GM12878 (cell line): ENCODE measurements at regions not wholly inside any gene's neighbourhood (a gene's known extent, or its start where the extent isn't known, plus 50 kb on each side); places are given as distances from the start of the nearest gene placed in this dataset.

Source experiments
- EGR1 ChIP-seq, 2 experiments: IDR thresholded peaks; 1 replicate in 1 of 2; 2 replicates in 1 of 2; pipeline ENCODE4 v1.6.1; 2011 to 2012; ENCODE audit warnings: low read depth in 2 of 2, low read length in 2 of 2, borderline replicate concordance in 1 of 2, mild to moderate bottlenecking in 1 of 2, moderate library complexity in 1 of 2
- HDGF ChIP-seq: fragments of 450-650 bp; IDR thresholded peaks from 2 replicates; pipeline ENCODE4 v1.6.1; 2016; ENCODE audit warnings: antibody characterized with exemption
- MYB ChIP-seq: fragments of 150-350 bp; IDR thresholded peaks from 2 replicates; pipeline ENCODE4 v1.6.1; 2014; ENCODE audit warnings: mild to moderate bottlenecking, low read depth, low read length, borderline replicate concordance
- PML ChIP-seq: IDR thresholded peaks from 2 replicates; pipeline ENCODE4 v1.6.1; 2012; ENCODE audit warnings: low read length, inconsistent platforms
- SMARCA5 ChIP-seq: fragments of 450-650 bp; IDR thresholded peaks from 2 replicates; pipeline ENCODE4 v1.6.1; 2017; ENCODE audit warnings: mild to moderate bottlenecking
- SREBF2 ChIP-seq: IDR thresholded peaks from 2 replicates; pipeline ENCODE4 v1.6.1; 2012; ENCODE audit warnings: mild to moderate bottlenecking, low read length
- SUPT20H ChIP-seq: IDR thresholded peaks from 2 replicates; pipeline ENCODE4 v1.6.1; 2011; ENCODE audit warnings: low read depth, mild to moderate bottlenecking, low read length, moderate library complexity, borderline replicate concordance; ENCODE audit not compliant: control insufficient read depth
- TF ChIP-seq, protein P1 (sequence below): fragments of 450-650 bp; IDR thresholded peaks from 2 replicates; pipeline ENCODE4 v1.6.1; 2016; ENCODE audit warnings: mild to moderate bottlenecking, moderate library complexity, borderline replicate concordance
- TF ChIP-seq, protein P2 (sequence below): IDR thresholded peaks from 2 replicates; pipeline ENCODE4 v1.6.1; 2012; ENCODE audit warnings: low read depth, low read length, improper control_type of control experiment
- TF ChIP-seq, protein P3 (sequence below): IDR thresholded peaks from 2 replicates; pipeline ENCODE4 v1.6.1; 2012; ENCODE audit warnings: low read depth, low read length, improper control_type of control experiment

DNA sequence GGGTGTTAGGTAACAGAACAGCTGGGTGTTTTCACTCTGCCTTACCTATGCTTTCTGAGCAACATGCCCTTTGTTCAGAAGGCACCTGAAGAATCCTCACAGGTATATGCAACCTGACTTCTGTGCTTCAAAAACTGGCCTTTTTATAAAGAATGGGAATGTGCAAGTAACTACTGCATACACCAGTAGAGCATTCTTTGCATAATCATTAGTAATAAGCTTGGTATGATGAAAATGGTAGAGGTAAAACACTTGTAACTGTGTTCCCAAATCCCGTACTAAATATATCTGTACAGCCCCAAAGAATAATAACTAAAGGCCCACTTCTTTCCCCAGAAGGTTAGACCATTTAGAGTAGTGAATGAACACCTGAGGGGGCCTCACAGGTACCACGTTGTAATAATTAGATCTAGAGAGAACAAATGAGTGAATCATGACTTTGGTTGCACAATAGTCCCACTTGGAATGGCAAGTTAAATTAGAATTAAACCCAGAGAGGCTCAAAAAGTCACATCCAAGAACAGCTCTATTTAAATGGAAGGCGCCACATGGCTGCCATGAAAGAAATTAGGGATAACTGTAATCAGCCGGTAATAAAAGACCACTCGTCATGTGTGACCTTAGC, 413.9 kb downstream of the KLF12 start (continued):
- TF ChIP-seq, protein P1, sequence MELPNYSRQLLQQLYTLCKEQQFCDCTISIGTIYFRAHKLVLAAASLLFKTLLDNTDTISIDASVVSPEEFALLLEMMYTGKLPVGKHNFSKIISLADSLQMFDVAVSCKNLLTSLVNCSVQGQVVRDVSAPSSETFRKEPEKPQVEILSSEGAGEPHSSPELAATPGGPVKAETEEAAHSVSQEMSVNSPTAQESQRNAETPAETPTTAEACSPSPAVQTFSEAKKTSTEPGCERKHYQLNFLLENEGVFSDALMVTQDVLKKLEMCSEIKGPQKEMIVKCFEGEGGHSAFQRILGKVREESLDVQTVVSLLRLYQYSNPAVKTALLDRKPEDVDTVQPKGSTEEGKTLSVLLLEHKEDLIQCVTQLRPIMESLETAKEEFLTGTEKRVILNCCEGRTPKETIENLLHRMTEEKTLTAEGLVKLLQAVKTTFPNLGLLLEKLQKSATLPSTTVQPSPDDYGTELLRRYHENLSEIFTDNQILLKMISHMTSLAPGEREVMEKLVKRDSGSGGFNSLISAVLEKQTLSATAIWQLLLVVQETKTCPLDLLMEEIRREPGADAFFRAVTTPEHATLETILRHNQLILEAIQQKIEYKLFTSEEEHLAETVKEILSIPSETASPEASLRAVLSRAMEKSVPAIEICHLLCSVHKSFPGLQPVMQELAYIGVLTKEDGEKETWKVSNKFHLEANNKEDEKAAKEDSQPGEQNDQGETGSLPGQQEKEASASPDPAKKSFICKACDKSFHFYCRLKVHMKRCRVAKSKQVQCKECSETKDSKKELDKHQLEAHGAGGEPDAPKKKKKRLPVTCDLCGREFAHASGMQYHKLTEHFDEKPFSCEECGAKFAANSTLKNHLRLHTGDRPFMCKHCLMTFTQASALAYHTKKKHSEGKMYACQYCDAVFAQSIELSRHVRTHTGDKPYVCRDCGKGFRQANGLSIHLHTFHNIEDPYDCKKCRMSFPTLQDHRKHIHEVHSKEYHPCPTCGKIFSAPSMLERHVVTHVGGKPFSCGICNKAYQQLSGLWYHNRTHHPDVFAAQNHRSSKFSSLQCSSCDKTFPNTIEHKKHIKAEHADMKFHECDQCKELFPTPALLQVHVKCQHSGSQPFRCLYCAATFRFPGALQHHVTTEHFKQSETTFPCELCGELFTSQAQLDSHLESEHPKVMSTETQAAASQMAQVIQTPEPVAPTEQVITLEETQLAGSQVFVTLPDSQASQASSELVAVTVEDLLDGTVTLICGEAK: no peak
- no peak for TF ChIP-seq SUPT20H
- no peak for TF ChIP-seq SMARCA5
- no peak for TF ChIP-seq PML
- TF ChIP-seq EGR1 (IDR thresholded peaks at IDR 0.05; ENCODE audit: borderline replicate concordance in 1 of 2, low read depth in 2 of 2, low read length in 2 of 2): no peak
- TF ChIP-seq, protein P2, sequence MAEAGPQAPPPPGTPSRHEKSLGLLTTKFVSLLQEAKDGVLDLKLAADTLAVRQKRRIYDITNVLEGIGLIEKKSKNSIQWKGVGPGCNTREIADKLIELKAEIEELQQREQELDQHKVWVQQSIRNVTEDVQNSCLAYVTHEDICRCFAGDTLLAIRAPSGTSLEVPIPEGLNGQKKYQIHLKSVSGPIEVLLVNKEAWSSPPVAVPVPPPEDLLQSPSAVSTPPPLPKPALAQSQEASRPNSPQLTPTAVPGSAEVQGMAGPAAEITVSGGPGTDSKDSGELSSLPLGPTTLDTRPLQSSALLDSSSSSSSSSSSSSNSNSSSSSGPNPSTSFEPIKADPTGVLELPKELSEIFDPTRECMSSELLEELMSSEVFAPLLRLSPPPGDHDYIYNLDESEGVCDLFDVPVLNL: no peak
- no peak for TF ChIP-seq SREBF2
- no peak for TF ChIP-seq MYB
- TF ChIP-seq, protein P3, sequence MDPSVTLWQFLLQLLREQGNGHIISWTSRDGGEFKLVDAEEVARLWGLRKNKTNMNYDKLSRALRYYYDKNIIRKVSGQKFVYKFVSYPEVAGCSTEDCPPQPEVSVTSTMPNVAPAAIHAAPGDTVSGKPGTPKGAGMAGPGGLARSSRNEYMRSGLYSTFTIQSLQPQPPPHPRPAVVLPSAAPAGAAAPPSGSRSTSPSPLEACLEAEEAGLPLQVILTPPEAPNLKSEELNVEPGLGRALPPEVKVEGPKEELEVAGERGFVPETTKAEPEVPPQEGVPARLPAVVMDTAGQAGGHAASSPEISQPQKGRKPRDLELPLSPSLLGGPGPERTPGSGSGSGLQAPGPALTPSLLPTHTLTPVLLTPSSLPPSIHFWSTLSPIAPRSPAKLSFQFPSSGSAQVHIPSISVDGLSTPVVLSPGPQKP: no peak
- no peak for TF ChIP-seq HDGF
